ENCODE measurements at regions not wholly inside any gene's neighbourhood (a gene's known extent, or its start where the extent isn't known, plus 50 kb on each side); places are given as distances from the start of the nearest gene placed in this dataset.

DNA sequence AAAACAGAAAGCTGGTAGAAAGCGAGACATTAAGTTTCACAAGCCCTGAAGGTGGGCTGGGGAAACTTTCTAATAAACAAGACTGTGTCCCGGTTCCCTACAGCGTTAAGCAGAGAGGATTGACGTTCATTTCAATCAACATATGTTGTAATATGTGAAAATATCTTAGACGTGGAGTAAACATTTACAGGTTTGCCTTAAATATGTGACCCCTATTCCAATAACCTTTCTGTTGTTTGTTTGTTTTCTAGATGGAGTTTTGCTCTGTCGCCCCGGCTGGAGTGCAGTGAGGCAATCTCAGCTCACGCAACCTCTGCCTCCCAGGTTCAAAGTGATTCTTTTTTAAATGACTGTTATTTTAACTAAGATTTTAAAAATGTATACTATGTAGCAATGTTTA is 526.2 kb downstream of the SUCLA2 start:
- TF ChIP-seq GATA2 (IDR thresholded peaks at IDR 0.05; ENCODE audit: insufficient read depth, insufficient read length, low read depth, low read length) = no peak
- TF ChIP-seq EZH2 (IDR thresholded peaks at IDR 0.05; ENCODE audit: borderline replicate concordance, low read depth, low read length, severe bottlenecking) = no peak
- TF ChIP-seq POLR2AphosphoS5 (IDR thresholded peaks at IDR 0.05; ENCODE audit: insufficient read depth, low read depth, low read length) = no peak
- TF ChIP-seq JUN (IDR thresholded peaks at IDR 0.05; ENCODE audit: borderline replicate concordance, insufficient read depth, insufficient read length, low read depth) = no peak
- TF ChIP-seq, protein P1, sequence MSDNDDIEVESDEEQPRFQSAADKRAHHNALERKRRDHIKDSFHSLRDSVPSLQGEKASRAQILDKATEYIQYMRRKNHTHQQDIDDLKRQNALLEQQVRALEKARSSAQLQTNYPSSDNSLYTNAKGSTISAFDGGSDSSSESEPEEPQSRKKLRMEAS (IDR thresholded peaks at IDR 0.05; ENCODE audit: insufficient read depth, insufficient read length) = no peak
- no peak for TF ChIP-seq FOS (IDR thresholded peaks at IDR 0.05; ENCODE audit: borderline replicate concordance, insufficient read depth, low read length)
- TF ChIP-seq, protein P2, sequence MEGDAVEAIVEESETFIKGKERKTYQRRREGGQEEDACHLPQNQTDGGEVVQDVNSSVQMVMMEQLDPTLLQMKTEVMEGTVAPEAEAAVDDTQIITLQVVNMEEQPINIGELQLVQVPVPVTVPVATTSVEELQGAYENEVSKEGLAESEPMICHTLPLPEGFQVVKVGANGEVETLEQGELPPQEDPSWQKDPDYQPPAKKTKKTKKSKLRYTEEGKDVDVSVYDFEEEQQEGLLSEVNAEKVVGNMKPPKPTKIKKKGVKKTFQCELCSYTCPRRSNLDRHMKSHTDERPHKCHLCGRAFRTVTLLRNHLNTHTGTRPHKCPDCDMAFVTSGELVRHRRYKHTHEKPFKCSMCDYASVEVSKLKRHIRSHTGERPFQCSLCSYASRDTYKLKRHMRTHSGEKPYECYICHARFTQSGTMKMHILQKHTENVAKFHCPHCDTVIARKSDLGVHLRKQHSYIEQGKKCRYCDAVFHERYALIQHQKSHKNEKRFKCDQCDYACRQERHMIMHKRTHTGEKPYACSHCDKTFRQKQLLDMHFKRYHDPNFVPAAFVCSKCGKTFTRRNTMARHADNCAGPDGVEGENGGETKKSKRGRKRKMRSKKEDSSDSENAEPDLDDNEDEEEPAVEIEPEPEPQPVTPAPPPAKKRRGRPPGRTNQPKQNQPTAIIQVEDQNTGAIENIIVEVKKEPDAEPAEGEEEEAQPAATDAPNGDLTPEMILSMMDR (IDR thresholded peaks at IDR 0.05; ENCODE audit: extremely low read depth in 1 of 2, insufficient read depth in 1 of 2, low read depth in 1 of 2, low read length in 2 of 2) = no peak
- no peak for TF ChIP-seq POLR2A (IDR thresholded peaks at IDR 0.05; ENCODE audit: low read depth, low read length)
- no peak for TF ChIP-seq MYC (IDR thresholded peaks at IDR 0.05; ENCODE audit: low read depth, low read length)
- POLR2A ChIA-PET = no interaction called here
- Histone ChIP-seq H3K9ac (replicated peaks; ENCODE audit: extremely low read depth, insufficient read depth, low read length) (no peak overlapping the region), H3K9me3 (replicated peaks; ENCODE audit: control insufficient read depth, insufficient read depth, low read length) (peaks cover 5% of the 10 kb centered on the region), H3K4me3 (replicated peaks in 1 of 3; ENCODE audit: insufficient read depth in 1 of 3, low read depth in 1 of 3, low read length in 3 of 3) (no peak overlapping the region), H3K79me2 (ENCODE audit: control insufficient read depth, insufficient read depth, low read length) (no peaks in the 10 kb centered on the region), H2AFZ (ENCODE audit: low read depth, low read length) (no peak overlapping the region), H3K9me1 (replicated peaks; ENCODE audit: control insufficient read depth, extremely low read depth, insufficient read depth, low read length) (no peaks in the 10 kb centered on the region), H3K4me2 (ENCODE audit: insufficient read depth, low read length) (no peak overlapping the region), H3K27ac (ENCODE audit: insufficient read depth, low read depth, low read length) (no peak overlapping the region), H3K4me1 (ENCODE audit: control insufficient read depth, extremely low read depth, insufficient read depth, low read length) (no peaks in the 10 kb centered on the region), H3K36me3 (ENCODE audit: control insufficient read depth in 2 of 2, extremely low read depth in 1 of 2, insufficient read depth in 2 of 2, low read length in 2 of 2) (no peaks in the 10 kb centered on the region), H3K27me3 (ENCODE audit: control insufficient read depth in 2 of 2, insufficient read depth in 2 of 2, low read length in 2 of 2) (no peaks in the 10 kb centered on the region), H4K20me1 (replicated peaks; ENCODE audit: control insufficient read depth, extremely low read depth, insufficient read depth, low read length) (no peaks in the 10 kb centered on the region)
- intact Hi-C loops (cut with micrococcal nuclease) (no loop called here), dilution Hi-C loops (cut with MboI; ENCODE audit: extremely low pct_ligation_motif_present, low sequenced_read_pairs) (no loop called here)
- DNase-seq (ENCODE audit: low read depth, low spot score) = no peak
- CTCF ChIA-PET = no interaction called here
- BruUV-seq (replicated peaks) = no TSS peak
- no peak for FAIRE-seq
